Central memory CD8-positive, alpha-beta T cell (primary cell): ENCODE measurements at regions not wholly inside any gene's neighbourhood (a gene's known extent, or its start where the extent isn't known, plus 50 kb on each side); places are given as distances from the start of the nearest gene placed in this dataset.

ENCODE experiments used
- ATAC-seq: fragments of 150-1000 bp; cut with Tn5 transposase; replicated peaks from 2 replicates; pipeline ENCODE4 v1.10.0; 2022; ENCODE audit warnings: mild to moderate bottlenecking, moderate FRiP score, moderate number of reproducible peaks; ENCODE audit not compliant: poor library complexity, severe bottlenecking; ENCODE audit errors: extremely low read depth
- DNase-seq, 2 donors: peaks; one replicate each; pipeline ENCODE4 v3.0.0; 2021; ENCODE audit warnings: low spot score in 2 of 2
- H3K27ac Mint-ChIP-seq: one replicate; pipeline ENCODE4 v1.8.0; 2022; ENCODE audit warnings: low read depth, mild to moderate bottlenecking, moderate library complexity, mixed read lengths
- H3K27me3 Mint-ChIP-seq: one replicate; pipeline ENCODE4 v1.8.0; 2022; ENCODE audit warnings: mixed read lengths
- H3K36me3 Mint-ChIP-seq: one replicate; pipeline ENCODE4 v1.8.0; 2022; ENCODE audit warnings: mild to moderate bottlenecking, moderate library complexity, mixed read lengths; ENCODE audit not compliant: insufficient read depth
- H3K4me1 Mint-ChIP-seq: one replicate; pipeline ENCODE4 v1.8.0; 2022; ENCODE audit warnings: mixed read lengths
- H3K4me3 Mint-ChIP-seq: one replicate; pipeline ENCODE4 v1.8.0; 2022; ENCODE audit warnings: mild to moderate bottlenecking, moderate library complexity, mixed read lengths
- H3K9me3 Mint-ChIP-seq: one replicate; pipeline ENCODE4 v1.8.0; 2022; ENCODE audit warnings: mixed read lengths

DNA sequence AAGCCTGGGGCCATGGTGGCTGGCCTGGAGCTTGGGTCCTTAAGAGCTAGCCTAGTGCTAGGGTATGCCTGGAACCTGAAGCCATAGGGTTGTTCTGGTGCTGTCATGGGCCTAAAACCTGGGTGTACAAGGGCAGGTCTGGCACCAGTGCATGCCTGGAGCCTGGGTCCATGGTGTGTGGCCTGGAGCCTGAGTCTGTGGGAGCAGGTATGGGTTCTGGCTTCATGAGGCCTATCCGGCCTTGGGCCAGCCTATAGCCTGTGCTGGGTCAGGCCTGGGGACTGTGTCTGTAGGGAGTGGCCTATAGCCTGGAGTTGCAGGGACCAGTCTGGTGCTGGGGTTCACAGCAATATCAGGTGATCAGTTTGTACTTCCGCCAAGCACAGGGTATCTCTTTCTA is 347.2 kb upstream of the MEF2C start:
- H3K27me3 Mint-ChIP-seq, result no peaks in the 10 kb centered on the region
- H3K36me3 Mint-ChIP-seq, result no peaks in the 10 kb centered on the region
- ATAC-seq, result no peak

DNA sequence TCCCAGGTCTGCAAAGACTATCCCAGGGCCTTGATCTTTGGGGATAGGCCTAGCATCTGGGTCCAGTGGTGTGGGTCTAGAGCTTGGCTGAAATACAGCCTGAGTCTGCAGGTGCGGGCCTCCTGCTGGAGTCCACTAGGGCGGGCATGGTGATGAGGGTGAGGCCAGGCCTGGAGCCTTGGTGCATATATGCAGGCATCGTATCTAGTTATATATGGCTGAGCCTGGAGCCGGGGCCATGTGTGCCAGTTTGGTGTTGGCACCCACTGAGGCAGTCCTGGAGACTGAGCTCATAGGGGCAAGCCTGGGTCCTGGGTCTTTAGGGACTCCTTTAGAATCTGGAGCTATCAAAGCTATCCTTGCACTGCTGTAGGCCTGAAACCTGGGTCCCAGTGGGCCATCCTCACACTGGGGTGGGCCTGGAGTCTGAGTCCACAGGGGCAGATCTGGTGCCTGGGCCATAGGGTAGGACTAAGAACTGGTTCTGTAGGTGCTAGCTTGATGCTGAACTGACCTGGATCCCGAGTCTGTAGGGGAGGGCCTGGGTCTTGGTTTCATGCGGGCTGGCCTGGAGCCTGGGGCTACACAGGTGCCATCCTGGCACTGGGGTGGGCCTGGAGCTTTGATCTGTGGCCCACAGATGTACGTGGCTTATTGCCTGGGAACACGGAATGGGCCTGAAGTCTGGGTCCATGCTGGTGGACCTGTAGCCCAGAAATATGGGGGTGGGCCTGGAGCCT is 346.5 kb upstream of the MEF2C start:
- Mint-ChIP-seq H3K4me1 (no peaks in the 10 kb centered on the region), H3K4me3 (no peak overlapping the region), H3K27ac (no peak overlapping the region), H3K9me3 (no peaks in the 10 kb centered on the region), H3K27me3 (no peaks in the 10 kb centered on the region), H3K36me3 (no peaks in the 10 kb centered on the region)
- no peak for DNase-seq
- no peak for ATAC-seq

More for the DNA sequence above, 347.2 kb upstream of the MEF2C start:
- Mint-ChIP-seq H3K4me3 (no peak overlapping the region), H3K27ac (no peak overlapping the region), H3K4me1 (no peaks in the 10 kb centered on the region), H3K9me3 (no peaks in the 10 kb centered on the region)
- DNase-seq, result no peak

DNA sequence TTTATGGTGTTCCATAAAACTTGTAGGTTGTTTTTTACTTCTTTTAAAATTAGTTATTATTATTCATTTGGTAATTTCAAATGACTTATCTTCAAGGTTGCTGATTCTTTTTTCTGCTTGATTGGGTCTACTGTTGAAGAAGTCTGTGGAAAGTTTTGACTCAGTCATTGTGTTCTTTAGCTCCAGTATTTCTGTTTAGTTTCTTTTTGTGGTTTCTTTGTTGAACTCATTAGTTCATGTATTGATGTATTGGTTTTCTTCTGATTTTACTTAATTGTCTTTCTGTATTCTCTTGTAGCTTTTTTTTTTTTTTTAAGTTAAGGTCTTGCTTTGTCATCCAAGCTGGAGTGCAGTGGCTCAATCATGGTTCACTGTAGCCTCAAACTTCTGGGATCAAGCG is 345.4 kb upstream of the MEF2C start:
- Mint-ChIP-seq H3K36me3 (no peaks in the 10 kb centered on the region), H3K4me1 (no peaks in the 10 kb centered on the region), H3K27me3 (no peaks in the 10 kb centered on the region), H3K4me3 (no peak overlapping the region), H3K9me3 (no peaks in the 10 kb centered on the region), H3K27ac (no peak overlapping the region)
- no peak for DNase-seq
- ATAC-seq, result no peak

DNA sequence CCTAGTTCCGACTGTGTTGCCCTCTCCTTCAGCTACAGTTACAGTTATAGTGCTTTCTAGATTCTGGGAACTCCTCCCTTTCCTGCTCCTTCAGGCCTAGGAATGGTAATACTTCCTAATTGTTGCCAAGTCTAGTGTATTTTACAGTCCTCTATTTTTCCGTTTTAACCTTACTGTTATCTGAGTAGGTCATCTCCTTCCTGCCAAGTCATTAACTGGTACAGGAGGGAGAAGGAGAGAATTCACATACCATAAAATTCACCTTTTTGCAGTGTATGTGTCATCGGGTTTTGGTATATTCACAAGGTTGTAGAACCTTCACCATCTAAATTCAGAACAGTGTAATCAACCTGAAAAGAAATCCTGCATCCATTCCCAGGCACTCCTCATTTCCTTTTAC is 335.4 kb upstream of the MEF2C start:
- H3K4me3 Mint-ChIP-seq, result no peak overlapping the region
- H3K36me3 Mint-ChIP-seq, result no peaks in the 10 kb centered on the region
- no peak for DNase-seq
- peaks cover 11% of the 10 kb centered on the region for H3K9me3 Mint-ChIP-seq
- no peak for ATAC-seq
- no peak overlapping the region for H3K27ac Mint-ChIP-seq
- H3K4me1 Mint-ChIP-seq, result no peaks in the 10 kb centered on the region
- no peaks in the 10 kb centered on the region for H3K27me3 Mint-ChIP-seq

DNA sequence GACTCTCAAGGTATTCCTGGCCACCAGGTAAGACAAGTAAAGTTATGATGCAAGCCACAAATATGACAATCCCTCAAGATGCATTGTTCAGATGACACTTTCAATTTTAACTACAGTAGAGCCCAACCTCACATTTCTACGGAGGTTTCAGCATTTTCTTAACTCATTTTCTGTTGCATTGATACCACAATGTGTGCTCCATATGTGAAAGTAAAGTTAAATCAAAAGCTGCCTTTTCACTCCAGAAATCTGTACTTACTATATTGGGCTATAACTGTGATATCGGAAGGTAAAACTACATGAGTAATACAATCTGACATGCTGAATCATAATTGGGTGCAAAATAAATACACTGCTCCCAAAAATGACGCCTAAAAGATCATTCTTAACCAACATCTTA is 333.6 kb upstream of the MEF2C start:
- ATAC-seq (no peak), DNase-seq (no peak)
- Mint-ChIP-seq H3K27ac (no peak overlapping the region), H3K36me3 (peaks cover under 1% of the 10 kb centered on the region), H3K27me3 (no peaks in the 10 kb centered on the region), H3K4me3 (no peak overlapping the region), H3K4me1 (no peaks in the 10 kb centered on the region), H3K9me3 (peaks cover 5% of the 10 kb centered on the region)

DNA sequence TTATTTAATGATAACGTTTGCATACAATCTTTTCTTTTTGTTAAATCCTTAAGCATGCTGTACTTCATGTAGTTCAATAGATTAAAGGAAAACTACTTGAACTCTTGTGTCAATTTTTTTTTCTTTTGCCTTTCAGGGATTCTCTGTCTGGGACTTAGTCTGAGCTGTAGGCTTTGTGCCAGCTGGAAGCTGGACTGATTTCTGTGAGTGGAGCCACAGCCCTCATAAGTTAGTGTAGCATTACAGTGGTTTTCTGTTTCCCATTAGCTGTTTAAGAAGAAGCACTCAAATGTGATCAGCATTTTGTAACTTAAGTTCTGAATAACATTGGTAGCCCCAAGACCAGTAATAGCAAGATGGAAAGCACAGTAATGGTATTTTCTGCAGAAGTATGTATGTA is 330.6 kb upstream of the MEF2C start:
- Mint-ChIP-seq H3K9me3 (peaks cover 7% of the 10 kb centered on the region), H3K27ac (no peak overlapping the region), H3K27me3 (no peaks in the 10 kb centered on the region), H3K4me1 (no peaks in the 10 kb centered on the region), H3K4me3 (no peak overlapping the region), H3K36me3 (peaks cover 1% of the 10 kb centered on the region)
- DNase-seq, result no peak
- ATAC-seq, result no peak

DNA sequence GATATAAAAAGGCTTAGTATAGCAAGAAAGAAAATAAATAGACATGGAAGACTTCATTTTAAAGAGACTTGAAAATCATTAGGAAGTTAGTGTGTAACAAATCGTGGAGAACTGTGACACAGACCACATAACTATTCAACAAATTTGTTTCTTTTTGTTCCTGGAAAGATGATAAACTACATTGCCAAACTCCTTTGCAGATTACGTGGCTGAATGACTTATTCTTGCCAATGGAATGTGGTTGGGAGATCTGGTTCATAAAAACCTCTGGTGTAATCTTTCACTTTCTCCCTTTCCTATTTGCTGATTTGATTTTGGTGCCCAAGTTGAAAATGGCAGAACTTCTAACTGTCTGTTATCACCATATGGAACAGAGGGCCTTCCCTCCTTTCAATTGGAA is 328.9 kb upstream of the MEF2C start:
- ATAC-seq, result no peak
- Mint-ChIP-seq H3K27me3 (no peaks in the 10 kb centered on the region), H3K4me3 (no peak overlapping the region), H3K36me3 (peaks cover 1% of the 10 kb centered on the region), H3K27ac (no peak overlapping the region), H3K9me3 (peaks cover 7% of the 10 kb centered on the region), H3K4me1 (no peaks in the 10 kb centered on the region)
- no peak for DNase-seq

DNA sequence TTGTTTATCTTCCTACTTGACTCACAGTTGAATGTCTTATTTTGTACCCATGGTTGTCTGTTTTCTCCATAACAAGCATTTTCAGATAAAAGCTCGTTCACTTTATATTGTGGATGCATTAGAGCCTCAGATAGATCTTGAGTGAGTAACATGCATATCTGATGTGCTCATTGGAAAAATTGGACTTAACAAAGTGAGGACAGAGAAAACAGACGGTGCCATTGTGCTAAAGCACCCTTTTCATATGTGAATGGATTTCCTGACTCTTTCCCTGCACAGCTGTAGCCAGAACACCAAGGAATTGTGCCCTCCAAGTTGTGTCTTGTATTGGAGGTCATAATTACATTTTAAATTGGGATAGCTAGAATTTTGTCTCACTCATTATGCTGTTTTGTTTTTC is 325.8 kb upstream of the MEF2C start:
- no peak for ATAC-seq
- H3K27ac Mint-ChIP-seq, result no peak overlapping the region
- H3K4me3 Mint-ChIP-seq, result no peak overlapping the region
- peaks cover 16% of the 10 kb centered on the region for H3K9me3 Mint-ChIP-seq
- no peak for DNase-seq
- H3K4me1 Mint-ChIP-seq, result no peaks in the 10 kb centered on the region
- peaks cover 1% of the 10 kb centered on the region for H3K36me3 Mint-ChIP-seq
- no peaks in the 10 kb centered on the region for H3K27me3 Mint-ChIP-seq

DNA sequence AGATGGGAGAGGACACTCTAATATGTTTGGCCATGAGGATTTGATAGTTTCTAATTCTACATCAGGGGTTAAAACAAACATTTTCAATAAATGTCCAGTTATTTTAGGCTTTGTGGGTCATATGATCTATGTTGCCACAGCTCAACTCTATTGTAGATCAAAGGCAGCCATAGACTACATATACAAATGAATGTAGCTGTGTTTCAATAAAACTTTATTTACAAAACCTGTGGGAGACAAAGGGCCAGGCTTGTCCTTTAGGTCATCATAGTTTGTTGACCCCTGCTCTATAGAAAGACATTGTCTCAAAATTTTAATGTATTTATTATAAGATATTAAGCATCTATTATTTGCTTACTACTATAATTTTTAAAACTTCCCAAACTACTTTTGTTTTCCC is 325.4 kb upstream of the MEF2C start:
- Mint-ChIP-seq H3K36me3 (peaks cover 1% of the 10 kb centered on the region), H3K27me3 (no peaks in the 10 kb centered on the region), H3K9me3 (peaks cover 16% of the 10 kb centered on the region), H3K27ac (no peak overlapping the region), H3K4me3 (no peak overlapping the region), H3K4me1 (no peaks in the 10 kb centered on the region)
- DNase-seq (no peak), ATAC-seq (no peak)

DNA sequence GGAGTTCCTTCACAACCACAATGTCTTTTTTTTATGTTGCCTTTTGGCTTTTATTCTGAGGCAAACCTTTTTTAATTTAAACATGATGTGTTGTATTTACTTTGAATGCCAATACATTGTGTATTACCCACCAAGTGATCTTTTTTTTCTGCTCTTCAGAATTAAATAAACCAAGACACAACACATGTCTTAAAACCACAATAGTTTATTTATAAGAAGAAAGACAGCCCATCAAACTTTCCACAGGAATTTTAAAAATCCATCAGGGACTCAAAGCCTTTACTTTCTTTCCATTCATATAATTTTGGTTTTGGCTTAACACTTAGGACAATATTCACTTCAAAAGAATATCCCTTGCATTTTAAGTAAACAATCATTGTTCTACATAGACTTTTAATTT is 321.8 kb upstream of the MEF2C start:
- no peaks in the 10 kb centered on the region for H3K27me3 Mint-ChIP-seq
- H3K36me3 Mint-ChIP-seq, result no peaks in the 10 kb centered on the region
- peaks cover 14% of the 10 kb centered on the region for H3K9me3 Mint-ChIP-seq
- ATAC-seq (no peak), DNase-seq (no peak)
- no peak overlapping the region for H3K4me3 Mint-ChIP-seq
- no peaks in the 10 kb centered on the region for H3K4me1 Mint-ChIP-seq
- H3K27ac Mint-ChIP-seq, result no peak overlapping the region

DNA sequence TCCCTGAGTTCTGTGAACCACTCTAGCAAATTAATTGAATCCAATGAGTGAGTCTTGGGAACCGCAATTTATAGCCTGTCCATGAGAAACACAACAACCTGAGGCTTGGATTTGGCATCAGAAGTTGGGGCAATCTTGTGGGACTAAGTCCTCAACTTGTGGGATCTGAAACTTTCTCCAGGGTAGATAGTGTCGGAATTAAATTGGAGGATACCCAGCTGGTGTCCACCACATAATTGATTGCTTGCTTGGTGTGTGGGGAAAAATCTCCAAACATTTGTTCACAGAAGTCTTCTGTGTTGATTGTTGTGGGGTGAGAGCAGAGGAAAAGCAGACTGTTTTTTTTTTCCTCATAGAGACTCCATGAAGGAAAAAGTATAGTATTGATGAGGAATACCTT is 320.6 kb upstream of the MEF2C start:
- no peaks in the 10 kb centered on the region for H3K27me3 Mint-ChIP-seq
- H3K27ac Mint-ChIP-seq, result no peak overlapping the region
- no peaks in the 10 kb centered on the region for H3K4me1 Mint-ChIP-seq
- H3K36me3 Mint-ChIP-seq, result no peaks in the 10 kb centered on the region
- no peak for ATAC-seq
- no peak for DNase-seq
- H3K9me3 Mint-ChIP-seq, result peaks cover 21% of the 10 kb centered on the region
- no peak overlapping the region for H3K4me3 Mint-ChIP-seq

DNA sequence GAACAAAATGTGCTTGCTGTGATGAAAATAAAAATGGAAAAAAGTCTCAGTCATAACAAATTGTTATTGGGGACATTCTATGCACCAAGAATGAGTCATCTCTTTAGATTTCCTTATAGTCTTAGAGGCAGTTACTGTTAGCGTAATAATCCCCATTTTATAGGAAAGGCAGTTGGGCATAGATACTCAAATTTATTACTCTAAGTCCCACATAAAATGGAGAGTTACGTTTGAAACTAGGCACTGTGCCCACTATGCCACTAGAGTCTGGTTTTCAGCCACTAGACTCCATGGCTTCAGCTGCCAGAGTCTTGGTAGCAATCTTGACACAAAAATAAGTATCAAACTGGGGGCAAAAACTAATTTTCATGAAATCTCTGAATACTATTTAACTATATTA is 317.9 kb upstream of the MEF2C start:
- ATAC-seq, result no peak
- no peaks in the 10 kb centered on the region for H3K4me1 Mint-ChIP-seq
- no peaks in the 10 kb centered on the region for H3K27me3 Mint-ChIP-seq
- no peak for DNase-seq
- no peak overlapping the region for H3K4me3 Mint-ChIP-seq
- no peaks in the 10 kb centered on the region for H3K36me3 Mint-ChIP-seq
- H3K27ac Mint-ChIP-seq, result no peak overlapping the region
- peaks cover 37% of the 10 kb centered on the region for H3K9me3 Mint-ChIP-seq

DNA sequence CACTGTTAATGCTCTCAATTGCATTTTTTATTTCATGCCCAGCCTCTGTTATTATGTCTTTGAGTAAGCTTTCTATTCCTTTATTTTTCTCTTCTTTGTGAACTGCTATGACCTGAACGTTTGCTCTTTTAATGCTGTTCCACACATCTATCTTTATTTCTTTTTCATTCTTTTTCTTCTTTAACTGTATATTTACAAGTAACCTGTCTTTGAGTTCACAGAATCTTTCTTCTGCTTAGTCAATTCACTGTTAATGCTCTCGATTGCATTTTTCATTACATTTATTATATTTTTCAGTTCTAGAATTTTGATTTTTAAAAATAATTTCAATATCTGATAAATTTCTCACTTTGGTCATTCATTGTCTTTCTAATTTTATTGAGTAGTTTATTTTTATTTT is 316.3 kb upstream of the MEF2C start:
- DNase-seq, result no peak
- H3K27ac Mint-ChIP-seq, result no peak overlapping the region
- H3K27me3 Mint-ChIP-seq, result no peaks in the 10 kb centered on the region
- H3K4me1 Mint-ChIP-seq, result no peaks in the 10 kb centered on the region
- no peak overlapping the region for H3K4me3 Mint-ChIP-seq
- ATAC-seq, result no peak
- peaks cover 28% of the 10 kb centered on the region for H3K9me3 Mint-ChIP-seq
- H3K36me3 Mint-ChIP-seq, result no peaks in the 10 kb centered on the region

DNA sequence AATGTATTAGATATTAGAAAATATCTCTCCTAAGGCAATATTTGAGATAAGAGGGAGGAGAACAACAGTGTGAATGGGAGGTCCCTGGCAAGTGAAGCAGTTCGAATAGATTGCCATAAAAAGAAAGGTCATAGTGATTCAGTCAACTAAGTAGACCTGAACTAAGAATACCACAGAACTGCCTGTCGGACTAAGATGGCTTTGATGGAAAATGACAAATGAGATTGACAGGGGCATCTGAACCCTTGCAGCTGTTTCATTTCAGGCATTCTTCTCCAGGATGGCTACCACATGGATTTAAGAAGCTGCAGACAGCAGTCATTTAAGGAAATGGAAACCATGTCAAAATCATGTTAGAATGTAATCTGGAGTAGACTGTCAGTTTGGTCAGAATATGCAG is 308.4 kb upstream of the MEF2C start:
- Mint-ChIP-seq H3K36me3 (no peaks in the 10 kb centered on the region), H3K9me3 (no peaks in the 10 kb centered on the region), H3K27me3 (no peaks in the 10 kb centered on the region), H3K4me3 (no peak overlapping the region), H3K4me1 (no peaks in the 10 kb centered on the region), H3K27ac (no peak overlapping the region)
- ATAC-seq (no peak), DNase-seq (no peak)
